GM23248 (cell line): ENCODE measurements at regions not wholly inside any gene's neighbourhood (a gene's known extent, or its start where the extent isn't known, plus 50 kb on each side); places are given as distances from the start of the nearest gene placed in this dataset.
"Not testable (repeated sequence)": the region's sequence is repeated elsewhere in the genome, so short reads cannot be mapped to it uniquely, and the experiment has no call there.

ENCODE experiments used
- DNase-seq: peaks from one replicate; pipeline ENCODE4 v3.0.0-alpha.2; 2015
- H2AFZ ChIP-seq: fragments of 200-600 bp; sonication (generic); 2 replicates; pipeline ENCODE4 v1.6.1; 2016; ENCODE audit warnings: antibody characterized with exemption
- H3F3A ChIP-seq: fragments of 200-600 bp; sonication (generic); 2 replicates; pipeline ENCODE4 v1.6.1; 2016; ENCODE audit warnings: mild to moderate bottlenecking, antibody characterized with exemption, mixed run types; ENCODE audit not compliant: insufficient read depth
- H3K27ac ChIP-seq: fragments of 200-600 bp; sonication (generic); 2 replicates; pipeline ENCODE4 v1.5.1; 2016; ENCODE audit warnings: mild to moderate bottlenecking
- H3K27me3 ChIP-seq: fragments of 200-600 bp; sonication (generic); replicated peaks from 2 replicates; pipeline ENCODE4 v1.6.1; 2016; ENCODE audit warnings: mild to moderate bottlenecking; ENCODE audit not compliant: insufficient read depth
- H3K36me3 ChIP-seq: fragments of 200-600 bp; sonication (generic); 2 replicates; pipeline ENCODE4 v1.6.1; 2016; ENCODE audit warnings: low read depth, mild to moderate bottlenecking
- H3K4me1 ChIP-seq: fragments of 200-600 bp; sonication (generic); 2 replicates; pipeline ENCODE4 v1.6.1; 2016; ENCODE audit warnings: mild to moderate bottlenecking; ENCODE audit not compliant: insufficient read depth
- H3K4me2 ChIP-seq: fragments of 200-600 bp; sonication (generic); one replicate; pipeline ENCODE4 v1.6.1; 2016; ENCODE audit warnings: mild to moderate bottlenecking; ENCODE audit not compliant: unreplicated experiment
- H3K4me3 ChIP-seq: fragments of 200-600 bp; sonication (generic); 2 replicates; pipeline ENCODE4 v1.5.1; 2016; ENCODE audit warnings: mild to moderate bottlenecking
- H3K79me2 ChIP-seq: fragments of 200-600 bp; sonication (generic); 2 replicates; pipeline ENCODE4 v1.6.1; 2016; ENCODE audit warnings: mild to moderate bottlenecking; ENCODE audit not compliant: insufficient read depth
- H3K9ac ChIP-seq: fragments of 200-600 bp; sonication (generic); 2 replicates; pipeline ENCODE4 v1.6.1; 2016; ENCODE audit warnings: mild to moderate bottlenecking
- H3K9me2 ChIP-seq: fragments of 200-600 bp; sonication (generic); 2 replicates; pipeline ENCODE4 v1.6.1; 2016; ENCODE audit warnings: mixed run types, mild to moderate bottlenecking, moderate library complexity; ENCODE audit not compliant: insufficient read depth
- H3K9me3 ChIP-seq: fragments of 200-600 bp; sonication (generic); one replicate; pipeline ENCODE4 v1.6.1; 2017; ENCODE audit warnings: low read depth
- H4K20me1 ChIP-seq: fragments of 200-600 bp; sonication (generic); 2 replicates; pipeline ENCODE4 v1.6.0; 2016; ENCODE audit not compliant: insufficient read depth
- EZH2 ChIP-seq: fragments of 200-600 bp; sonication (generic); IDR thresholded peaks from 2 replicates; pipeline ENCODE4 v1.6.1; 2018; ENCODE audit warnings: antibody characterized with exemption, mild to moderate bottlenecking; ENCODE audit not compliant: insufficient read depth, poor library complexity, severe bottlenecking
- EZH2phosphoT487 ChIP-seq: fragments of 200-600 bp; sonication (generic); IDR thresholded peaks from 2 replicates; pipeline ENCODE4 v1.6.1; 2018; ENCODE audit warnings: antibody characterized with exemption, moderate library complexity, mild to moderate bottlenecking, low read depth; ENCODE audit not compliant: insufficient read depth
- WGBS, 2 experiments: methylation state at CpG; one replicate each; pipeline ENCODE4 v1.1.6; 2015 to 2017; ENCODE audit warnings: low lambda C conversion rate in 2 of 2, low coverage in 1 of 2; ENCODE audit errors: missing lambda C conversion rate in 2 of 2; 5-methylcytosine and 5-hydroxymethylcytosine counted together
- in situ Hi-C: fragments of 300-500 bp; cut with MboI; formaldehyde crosslinking; loops from 2 replicates; pipeline ENCODE4 v1.15.0; 2020

GRCh38 chr16:32066016-32066651 is 187.0 kb upstream of the TP53TG3D start:
- H3K27me3 ChIP-seq, H2AFZ ChIP-seq, H3K4me1 ChIP-seq, H3K9me2 ChIP-seq, H3K9ac ChIP-seq, H3K27ac ChIP-seq, H3K9me3 ChIP-seq, H3K36me3 ChIP-seq, H3F3A ChIP-seq, in situ Hi-C loops, H3K79me2 ChIP-seq, H3K4me2 ChIP-seq, DNase-seq, H4K20me1 ChIP-seq, H3K4me3 ChIP-seq: not testable (repeated sequence)
- WGBS, 2 experiments: 14 to 15% methylated on average over 13 of the region's 13 CpGs

- H3K79me2 ChIP-seq, DNase-seq, H3K27ac ChIP-seq, H3K27me3 ChIP-seq, H4K20me1 ChIP-seq, H2AFZ ChIP-seq, H3F3A ChIP-seq, H3K4me2 ChIP-seq, H3K4me3 ChIP-seq, H3K9me3 ChIP-seq, H3K9me2 ChIP-seq, H3K9ac ChIP-seq, H3K36me3 ChIP-seq, H3K4me1 ChIP-seq, in situ Hi-C loops: not testable (repeated sequence)
- WGBS, 2 experiments: 29% methylated on average over 1 of the region's 3 CpGs; no CpG with 5 or more reads in 1 of the 2 experiments
These were observed 181.5 kb upstream of the TP53TG3D start for GRCh38 chr16:32071586-32071985.

- H3K4me2 ChIP-seq, H2AFZ ChIP-seq, H3F3A ChIP-seq, H3K9me3 ChIP-seq, H3K9me2 ChIP-seq, H4K20me1 ChIP-seq, H3K79me2 ChIP-seq, H3K9ac ChIP-seq, H3K4me3 ChIP-seq, in situ Hi-C loops, H3K27ac ChIP-seq, DNase-seq, H3K36me3 ChIP-seq, H3K27me3 ChIP-seq, H3K4me1 ChIP-seq: not testable (repeated sequence)
- WGBS, 2 experiments: 15 to 20% methylated on average over 10 to 12 of the region's 15 CpGs
These were observed 169.2 kb upstream of the TP53TG3D start for GRCh38 chr16:32083891-32084290.

- in situ Hi-C loops, H3K9ac ChIP-seq, H3K9me3 ChIP-seq, H3K4me2 ChIP-seq, H3K36me3 ChIP-seq, H3K4me1 ChIP-seq, H4K20me1 ChIP-seq, H2AFZ ChIP-seq, H3K9me2 ChIP-seq, H3K27me3 ChIP-seq, H3K79me2 ChIP-seq, H3K4me3 ChIP-seq, H3F3A ChIP-seq, H3K27ac ChIP-seq, DNase-seq: not testable (repeated sequence)
- WGBS, 2 experiments: 7 to 14% methylated on average over 5 to 80 of the region's 86 CpGs
- TF ChIP-seq EZH2phosphoT487: 0 out of 2 replicates have a peak, but pooled peaks have one; percentile 24
- TF ChIP-seq EZH2: peak; percentile 6
These were observed 168.3 kb upstream of the TP53TG3D start for GRCh38 chr16:32084656-32085401.
